ENCODE measurements at regions not wholly inside any gene's neighbourhood (a gene's known extent, or its start where the extent isn't known, plus 50 kb on each side); places are given as distances from the start of the nearest gene placed in this dataset.
A peak's percentile ranks its signal among the peaks of the same experiment; 100 is the strongest.
"Not testable (repeated sequence)": the region's sequence is repeated elsewhere in the genome, so short reads cannot be mapped to it uniquely, and the experiment has no call there.

DNA sequence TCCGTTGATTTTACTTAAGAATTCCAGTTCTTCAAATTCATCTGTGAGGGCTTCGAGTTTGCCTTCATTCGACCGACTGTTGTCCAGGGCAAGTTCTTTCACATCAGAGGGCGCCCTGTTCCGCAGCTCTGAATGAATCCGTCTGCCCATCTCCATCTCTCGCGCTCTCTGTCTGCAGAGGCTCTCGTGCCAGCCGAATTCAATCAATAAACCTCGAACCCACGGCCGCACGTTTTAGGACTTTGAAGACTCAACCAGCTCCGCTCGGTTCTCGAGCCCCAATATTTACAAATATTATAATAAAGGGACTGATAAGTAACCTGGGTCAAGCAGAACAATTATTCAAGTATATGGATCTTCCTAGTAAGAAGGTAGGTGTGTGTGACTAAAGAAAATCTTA lies 556.4 kb upstream of the SMIM31 start:
- no peak for DNase-seq

DNA sequence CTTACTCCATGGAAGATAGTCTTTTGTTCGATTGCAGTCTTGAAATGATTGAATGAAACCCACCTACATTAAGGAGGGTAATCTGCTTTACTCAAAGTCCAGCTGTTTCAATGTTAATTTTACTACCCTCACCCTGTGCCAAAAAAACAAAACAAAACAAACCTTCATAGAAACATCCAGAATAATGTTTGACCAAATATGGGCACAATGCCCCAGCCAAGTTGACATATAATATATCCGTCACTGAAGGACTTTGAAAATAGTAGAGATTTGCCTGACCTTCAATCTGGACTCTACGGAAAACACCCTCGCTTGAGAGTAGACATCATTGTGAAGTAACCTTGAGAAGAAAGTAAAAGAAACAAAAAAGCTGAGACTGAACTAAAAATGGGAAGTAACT lies 550.5 kb upstream of the SMIM31 start:
- DNase-seq: no peak

DNA sequence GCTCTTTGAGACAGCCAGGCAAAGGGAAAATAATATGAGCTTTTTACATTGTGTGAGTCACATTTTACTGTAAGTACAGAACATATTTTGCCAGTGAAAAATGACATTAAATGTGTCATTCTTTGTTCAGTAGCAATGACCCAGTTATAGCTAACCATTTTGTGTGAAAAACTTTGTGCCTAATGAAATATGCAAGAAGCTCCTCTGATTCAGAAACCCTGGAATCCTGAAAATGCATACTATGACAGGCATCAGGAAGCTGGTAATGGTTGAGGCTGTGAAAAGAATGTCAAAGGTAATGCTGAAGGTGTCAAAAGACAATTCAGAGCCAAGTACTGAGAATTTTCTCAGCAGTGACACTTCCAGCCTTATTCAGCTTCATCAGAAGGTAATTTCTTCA lies 549.5 kb upstream of the SMIM31 start:
- peak in 1 of 56 donors; percentile 54 for DNase-seq

DNA sequence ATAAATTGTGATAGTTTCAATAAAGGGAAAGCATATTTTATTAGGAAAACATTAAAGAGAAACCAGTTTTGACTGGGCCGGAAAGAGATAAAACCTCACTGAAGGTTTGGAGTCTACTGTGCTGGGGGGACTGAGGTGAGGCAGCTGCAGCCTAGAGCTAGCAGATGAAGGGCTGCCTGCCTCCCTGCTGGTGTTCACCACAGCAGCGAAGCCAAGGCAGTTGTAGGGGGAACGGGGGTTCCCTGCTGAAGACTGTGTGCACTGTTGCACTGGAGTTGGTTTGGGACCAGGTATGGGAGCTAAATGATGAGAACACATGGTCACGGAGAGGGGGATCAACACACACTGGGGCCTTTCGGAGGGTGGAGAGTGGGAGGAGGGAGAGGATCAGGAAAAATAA lies 546.5 kb upstream of the SMIM31 start:
- no peak for DNase-seq

DNA sequence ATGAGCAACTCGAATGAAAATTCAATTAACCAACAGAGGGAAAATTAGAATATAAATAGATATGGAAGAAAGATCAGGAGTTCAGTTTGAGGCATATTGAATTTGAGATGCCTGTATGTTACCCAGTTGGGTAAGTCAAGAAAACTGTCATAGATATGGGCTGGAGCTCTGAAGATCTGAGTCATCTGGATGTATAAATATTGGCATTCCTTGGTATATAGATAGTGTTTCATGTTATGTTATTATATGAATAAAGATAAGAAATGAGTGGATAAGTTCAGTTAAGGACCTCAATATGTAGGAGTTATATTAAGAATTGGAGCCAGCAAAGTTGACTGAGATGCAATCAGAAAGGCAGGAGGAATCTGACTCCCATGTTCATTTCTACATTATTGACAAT lies 543.6 kb upstream of the SMIM31 start:
- no peak for DNase-seq

DNA sequence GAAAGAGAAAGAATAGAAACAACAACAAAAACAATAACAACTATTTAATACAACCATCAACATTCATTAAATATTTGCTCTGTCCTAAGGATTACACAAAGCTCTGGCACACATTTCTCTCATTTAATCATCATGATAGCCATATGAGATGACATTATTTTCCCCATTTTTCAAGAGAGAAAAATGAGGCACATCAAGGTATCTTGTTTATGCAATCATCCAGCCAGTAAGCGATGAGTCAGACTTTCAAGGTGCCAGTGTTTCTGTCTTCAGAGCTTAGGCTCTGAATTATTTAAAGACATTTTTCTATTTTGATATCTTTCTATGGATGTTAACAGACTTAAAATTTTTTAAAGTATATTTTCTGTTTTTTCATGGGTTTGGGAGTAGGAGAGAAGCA lies 541.8 kb upstream of the SMIM31 start:
- no peak for DNase-seq

DNA sequence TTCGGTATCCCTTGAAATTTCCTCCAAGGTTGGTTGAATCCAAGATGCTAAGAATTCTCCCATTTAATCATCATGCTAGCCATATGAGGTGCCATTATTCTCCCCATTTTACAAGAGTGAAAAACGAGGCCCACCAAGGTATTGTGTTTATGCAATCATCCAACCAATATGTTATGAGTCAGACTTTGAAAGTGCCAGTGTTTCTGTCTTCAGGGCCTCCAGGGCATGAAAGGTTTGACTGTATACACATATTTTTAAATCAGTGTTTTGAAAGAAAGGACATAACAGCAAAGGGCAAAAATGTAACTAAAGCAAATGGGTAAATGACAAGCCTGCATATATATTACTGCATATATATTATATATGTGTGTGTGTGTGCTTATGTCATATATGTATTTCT lies 541.2 kb upstream of the SMIM31 start:
- no peak for DNase-seq

DNA sequence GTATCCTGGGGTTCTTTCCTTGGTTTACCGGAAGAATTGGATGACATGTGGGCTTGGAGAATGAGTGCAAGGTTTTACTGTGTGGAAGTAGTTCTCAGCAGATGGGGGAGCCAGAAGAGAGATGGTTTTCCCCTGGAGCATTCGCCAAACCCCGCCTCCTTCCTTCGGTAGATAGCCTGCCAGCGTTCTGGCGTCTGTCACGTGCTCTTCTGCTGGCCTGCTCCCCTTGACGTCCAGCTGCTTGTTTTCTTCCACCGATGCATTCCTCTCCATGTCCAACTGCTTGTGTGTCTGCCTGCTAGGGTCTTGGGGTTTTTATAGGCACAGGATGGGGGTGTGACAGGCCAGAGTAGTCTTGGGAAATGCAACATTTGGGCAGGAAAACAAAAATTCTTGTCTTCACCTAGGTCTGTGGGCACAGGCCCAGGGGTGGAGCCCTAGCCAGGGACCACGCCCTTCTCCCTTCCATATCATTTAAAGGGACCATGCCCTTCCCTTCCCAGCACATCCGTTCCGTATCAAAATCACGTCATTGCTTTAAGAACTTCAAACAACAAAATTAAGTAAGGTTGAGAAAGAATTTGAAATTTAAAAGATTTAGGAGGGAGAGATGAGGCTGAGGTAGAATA lies 538.7 kb upstream of the SMIM31 start:
- no peak for DNase-seq

DNA sequence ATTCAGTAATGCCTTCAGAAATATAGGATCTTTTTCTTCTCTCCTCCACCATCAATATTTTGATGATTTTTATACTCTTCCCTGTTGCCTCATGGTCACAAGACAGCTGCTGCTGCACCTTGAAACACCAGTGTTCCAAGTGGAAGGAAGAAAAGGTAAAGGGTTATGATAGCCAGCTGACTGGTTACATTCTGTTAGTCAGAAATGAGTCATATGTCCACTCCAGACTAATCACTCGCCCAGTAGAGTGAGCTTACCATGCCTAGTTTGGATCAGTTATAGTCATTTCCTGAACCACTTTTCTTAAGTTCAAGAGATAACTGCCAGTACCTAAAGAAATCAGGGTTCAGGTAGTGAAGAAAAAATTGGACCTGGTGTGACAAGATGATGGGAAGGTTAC lies 532.3 kb upstream of the SMIM31 start:
- no peak for DNase-seq

DNA sequence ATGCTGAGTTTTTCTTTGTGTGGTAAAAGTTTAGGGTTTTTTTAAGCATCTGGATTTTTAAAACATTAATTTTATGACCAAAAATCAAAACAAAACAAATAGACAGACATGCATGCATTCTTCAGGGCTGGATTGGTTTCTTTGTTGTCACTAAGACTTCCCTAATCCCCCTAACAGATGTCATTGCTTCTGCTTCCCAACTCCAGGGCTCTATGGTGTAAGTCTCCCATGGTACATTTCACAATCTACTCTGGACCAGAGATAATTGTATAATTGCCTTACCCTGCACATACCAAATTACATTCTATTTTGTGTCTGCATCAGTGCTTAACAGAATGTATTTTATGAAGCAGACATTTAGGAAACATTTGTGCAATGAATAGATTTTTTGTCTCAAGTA lies 529.1 kb upstream of the SMIM31 start:
- no peak for DNase-seq

DNA sequence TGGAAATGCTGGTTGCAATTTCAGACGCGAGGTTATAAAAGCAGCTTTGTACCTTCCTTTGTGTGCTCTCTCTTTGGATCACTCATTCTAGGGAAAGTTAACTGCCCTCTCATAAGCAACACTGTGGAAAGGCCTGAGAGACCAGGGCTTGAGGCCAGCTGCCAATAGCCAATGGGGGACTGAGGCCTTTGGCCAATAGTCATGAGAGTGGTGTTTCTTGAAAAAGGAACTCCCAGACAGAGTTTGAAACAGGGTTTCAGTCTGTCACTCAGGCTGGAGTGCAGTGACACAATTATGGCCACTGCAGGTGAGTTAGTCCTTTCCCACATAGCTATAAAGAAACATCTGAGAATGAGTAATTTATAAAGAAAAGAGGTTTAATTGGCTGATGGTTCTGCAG lies 524.7 kb upstream of the SMIM31 start:
- DNase-seq: peak in 8 of 56 donors; percentile 0 to 17 (median 4)

DNA sequence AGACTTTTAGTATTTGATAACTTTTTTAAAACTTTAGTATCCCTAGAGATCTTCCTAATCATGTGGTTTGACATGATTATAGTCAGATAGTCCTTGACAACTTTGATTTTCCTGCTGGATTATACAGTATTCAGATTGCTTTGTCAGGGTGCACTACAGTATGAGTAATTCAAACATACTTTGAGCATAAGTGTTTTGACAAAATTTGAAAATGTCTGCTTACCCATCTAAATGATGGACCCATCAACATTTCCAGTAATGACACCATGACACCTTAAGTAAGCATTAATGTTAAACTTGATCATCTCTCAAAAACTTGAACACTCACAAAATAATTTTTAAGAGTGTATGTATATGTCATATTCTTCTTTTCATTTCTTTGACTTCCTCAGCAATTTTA lies 514.5 kb upstream of the SMIM31 start:
- DNase-seq: no peak

DNA sequence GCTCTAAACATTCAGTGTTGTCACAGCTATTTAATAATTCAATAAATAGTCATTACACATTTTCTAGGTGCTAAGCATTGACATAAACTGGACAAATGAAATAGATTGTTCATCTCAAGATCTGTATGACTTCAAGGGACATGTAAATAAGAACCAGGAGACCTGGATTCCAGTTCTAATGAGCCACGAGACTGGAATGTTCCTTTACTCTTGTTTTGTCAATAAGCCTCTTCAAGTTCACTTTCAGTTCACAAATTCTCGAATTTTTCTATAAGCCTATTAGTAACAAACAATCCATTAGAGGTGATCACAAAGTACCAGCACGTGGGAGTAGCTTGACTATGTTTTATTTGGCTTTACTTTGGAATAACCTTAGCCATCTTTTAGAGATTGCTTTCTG lies 514.0 kb upstream of the SMIM31 start:
- no peak for DNase-seq

DNA sequence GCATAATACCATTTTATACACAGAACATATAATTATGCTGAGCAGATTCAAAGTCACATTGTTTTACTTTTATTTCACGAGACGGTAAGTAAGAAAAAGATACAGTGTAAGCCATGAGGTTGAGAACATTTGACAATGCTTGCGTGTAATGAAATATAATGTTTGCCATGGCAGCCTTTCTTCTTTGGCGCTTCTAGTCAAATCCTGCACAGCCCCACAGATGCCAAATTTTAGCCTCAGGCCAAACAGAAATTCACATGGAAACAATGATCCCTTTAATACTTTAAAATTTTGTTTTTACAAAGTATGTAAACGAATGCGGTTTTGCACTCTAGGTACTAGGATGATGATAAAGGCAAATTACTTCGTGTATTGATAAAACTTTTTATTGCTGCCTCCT lies 502.7 kb upstream of the SMIM31 start:
- DNase-seq: peak in 1 of 56 donors; percentile 7

DNA sequence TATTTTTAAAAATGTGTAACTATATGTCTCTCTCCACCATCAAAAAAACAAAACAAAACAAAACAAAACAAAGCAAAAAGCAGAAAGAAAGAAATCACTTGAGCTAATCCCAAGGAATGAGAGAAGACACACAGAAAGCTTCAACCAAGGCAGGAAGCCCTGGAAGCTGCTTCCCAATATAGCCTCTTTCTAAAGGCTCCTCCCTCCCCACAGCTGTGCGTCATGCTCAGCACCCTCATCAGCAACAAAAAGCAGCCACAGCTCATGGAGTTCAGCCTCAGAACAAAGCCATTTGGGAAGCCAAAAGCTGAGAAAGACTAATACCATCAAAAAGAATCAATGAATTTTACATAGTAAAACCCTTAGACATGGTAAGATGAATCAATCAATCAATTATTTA lies 501.6 kb upstream of the SMIM31 start:
- DNase-seq: peak in 49 of 56 donors; percentile 0 to 81 (median 46)

DNA sequence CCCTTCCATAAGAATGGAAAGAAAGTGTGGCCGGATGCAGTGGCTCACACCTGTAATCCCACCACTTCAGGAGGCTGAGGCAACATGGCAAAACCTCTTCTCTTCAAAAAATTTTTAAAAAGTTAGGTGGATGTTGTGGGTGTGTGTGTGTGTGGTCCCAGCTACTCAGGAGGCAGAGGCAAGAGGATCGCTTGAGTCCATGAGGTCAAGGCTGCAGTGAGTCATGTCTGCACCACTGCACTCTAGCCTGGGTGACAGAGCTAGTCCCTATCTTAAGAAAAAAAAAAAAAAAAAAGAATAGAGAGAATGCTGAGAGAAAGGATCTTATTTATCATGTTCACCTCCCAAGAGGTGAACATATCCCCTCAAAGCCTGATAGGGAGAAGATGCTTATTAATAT lies 492.1 kb upstream of the SMIM31 start:
- no peak for DNase-seq

DNA sequence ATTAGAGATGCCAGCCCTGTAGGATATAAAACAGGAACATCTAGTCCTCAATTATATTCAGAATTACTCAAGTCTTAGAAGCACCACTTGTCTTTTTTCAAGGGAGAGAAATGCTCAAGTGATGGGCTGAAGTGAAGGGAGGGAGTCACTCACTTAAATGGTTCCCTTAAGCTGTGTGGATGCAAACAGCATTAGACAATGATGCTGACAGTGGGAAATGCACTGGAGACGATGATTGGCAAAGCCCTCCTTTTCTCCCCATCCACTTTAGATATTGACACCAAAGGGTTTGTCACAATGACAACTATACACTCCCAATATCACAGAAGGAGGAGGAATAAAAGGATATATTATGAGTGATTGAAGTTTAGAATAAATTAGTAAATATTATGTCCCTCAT lies 491.4 kb upstream of the SMIM31 start:
- not testable (repeated sequence) for DNase-seq

DNA sequence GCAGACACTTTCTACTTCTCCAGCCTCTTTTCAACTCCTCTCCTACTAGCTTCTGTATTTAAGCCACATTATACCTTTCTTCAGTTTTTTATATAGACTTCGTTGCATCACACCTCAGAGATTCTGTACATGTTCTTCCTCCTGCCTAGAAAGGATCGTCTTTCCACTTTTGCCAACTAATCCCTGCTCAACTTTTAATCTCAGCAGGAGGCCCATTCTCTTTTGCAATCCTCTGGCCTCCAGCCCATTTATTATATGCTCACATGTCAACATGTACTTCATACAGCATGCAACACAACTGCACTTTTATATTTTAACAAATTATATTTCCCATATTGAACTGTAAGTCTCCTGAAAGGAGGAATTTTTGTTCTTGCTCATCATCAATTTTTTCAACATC lies 476.5 kb upstream of the SMIM31 start:
- not testable (repeated sequence) for DNase-seq

DNA sequence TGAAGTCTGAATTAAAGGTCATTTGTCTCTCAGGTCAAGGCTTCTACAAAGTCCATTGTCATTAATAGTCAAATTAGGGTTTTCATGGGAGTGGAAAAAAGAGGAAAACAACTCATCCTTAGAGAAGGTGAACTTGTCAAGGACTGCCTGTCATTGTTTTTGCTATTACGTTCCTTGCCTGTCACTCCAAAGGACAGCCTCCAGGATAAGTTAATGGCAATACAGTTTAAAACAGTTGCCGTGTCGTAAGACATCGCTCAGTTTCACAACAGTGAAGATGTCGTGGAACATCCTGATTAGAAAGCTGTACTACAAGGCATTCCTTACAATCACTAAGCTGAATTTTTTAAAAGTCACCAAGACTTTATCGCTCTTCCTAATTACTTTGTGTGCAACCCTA lies 466.8 kb upstream of the SMIM31 start:
- no peak for DNase-seq

DNA sequence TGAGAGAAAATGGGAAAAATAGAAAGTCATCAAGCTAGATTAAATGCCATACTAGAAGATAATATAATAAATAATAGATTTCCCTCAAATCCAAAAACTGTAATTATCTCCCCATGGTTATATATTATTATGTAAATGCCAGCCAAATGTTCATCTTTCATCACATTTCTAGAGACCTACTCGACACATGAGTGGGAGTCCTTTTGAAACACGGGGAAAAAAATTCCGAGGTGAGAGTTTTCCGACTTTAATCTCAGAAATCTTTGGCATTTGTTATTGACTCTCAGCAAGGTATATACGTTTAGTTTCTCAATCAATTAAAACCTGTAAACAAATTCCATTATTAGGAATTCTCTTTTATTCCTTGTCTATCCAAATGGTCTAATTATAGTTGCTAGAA lies 465.4 kb upstream of the SMIM31 start:
- DNase-seq: no peak

DNA sequence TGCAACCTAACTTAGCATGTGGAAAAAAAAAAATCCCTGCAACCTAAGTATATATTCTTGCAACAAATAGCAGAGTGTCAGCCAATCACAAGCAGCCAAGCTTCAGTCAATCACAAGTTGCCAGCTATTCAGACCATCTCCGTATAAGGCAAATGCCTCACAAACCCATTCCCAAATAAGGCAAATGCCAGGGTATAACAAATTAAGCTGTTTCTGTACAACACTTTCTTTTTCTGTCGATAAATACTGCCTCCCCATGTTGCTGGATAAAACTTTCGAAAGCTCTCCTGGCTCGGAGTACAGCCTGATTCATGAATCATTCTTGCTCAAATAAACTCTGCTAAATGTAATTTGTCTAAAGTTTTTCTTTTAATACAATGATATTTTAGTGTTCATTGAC lies 460.7 kb upstream of the SMIM31 start:
- no peak for DNase-seq

DNA sequence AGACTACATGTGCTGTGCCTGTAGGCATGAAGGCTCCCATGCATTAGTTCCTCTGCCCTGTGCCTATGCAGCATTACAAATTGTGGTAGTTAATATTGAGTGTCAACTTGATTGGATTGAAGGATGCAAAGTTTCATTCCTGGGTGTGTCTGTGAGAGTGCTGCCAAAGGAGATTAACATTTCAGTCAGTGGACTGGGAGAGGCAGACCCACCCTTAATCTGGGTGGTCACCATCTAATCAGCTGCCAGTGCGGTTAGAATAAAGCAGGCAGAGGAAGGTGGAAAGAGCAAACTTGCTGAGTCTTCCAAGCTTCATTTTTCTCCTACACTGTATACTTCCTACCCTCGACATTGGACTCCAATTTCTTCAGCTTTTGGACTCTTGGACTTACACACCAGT lies 460.2 kb upstream of the SMIM31 start:
- DNase-seq: no peak

DNA sequence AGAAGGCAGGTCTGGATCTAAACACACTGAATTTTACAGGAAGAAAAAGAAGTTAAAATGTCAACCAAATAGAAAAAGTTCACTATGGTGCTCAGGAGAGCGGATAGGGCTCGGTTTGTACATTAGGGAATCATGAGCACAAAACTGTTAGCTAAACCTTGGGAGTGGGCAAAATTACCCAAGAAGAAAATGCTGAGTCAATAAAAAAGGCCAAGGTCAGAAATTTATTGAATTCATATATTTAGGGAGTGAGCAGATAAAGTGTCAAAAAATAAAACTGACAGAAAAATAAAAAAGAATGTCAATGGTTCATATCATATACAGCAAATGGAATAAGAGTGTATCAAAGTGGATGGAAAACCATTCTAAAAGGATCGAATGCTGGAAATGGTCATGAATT lies 452.5 kb upstream of the SMIM31 start:
- no peak for DNase-seq

DNA sequence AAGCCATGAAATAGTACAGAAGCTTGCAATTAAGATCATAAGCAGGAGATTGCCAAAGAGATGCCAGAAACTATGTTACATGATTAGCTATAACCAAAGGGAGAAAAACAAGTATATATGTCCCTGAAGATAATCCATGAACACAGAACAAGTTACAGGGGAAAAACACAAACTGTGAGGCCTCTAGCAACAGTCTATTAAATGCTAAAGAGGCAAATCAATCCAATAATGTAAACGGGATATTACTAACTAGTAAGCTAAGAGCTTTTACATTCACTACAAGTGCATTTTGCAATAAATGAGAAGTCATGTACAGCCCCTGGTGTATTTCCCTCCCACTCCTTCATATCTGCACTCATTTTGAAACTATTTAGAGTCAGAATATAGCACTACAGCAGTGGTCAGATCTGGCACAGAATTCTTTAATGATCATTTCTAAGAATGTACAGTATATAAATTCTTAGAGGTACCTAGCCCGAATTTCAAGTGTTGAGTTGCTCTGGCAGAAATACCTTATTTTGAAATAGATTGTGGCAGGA lies 449.8 kb upstream of the SMIM31 start:
- no peak for DNase-seq
